HG02885 (cell line): ENCODE measurements at regions not wholly inside any gene's neighbourhood (a gene's known extent, or its start where the extent isn't known, plus 50 kb on each side); places are given as distances from the start of the nearest gene placed in this dataset.
A peak's percentile ranks its signal among the peaks of the same experiment; 100 is the strongest.
"Not testable (repeated sequence)": the region's sequence is repeated elsewhere in the genome, so short reads cannot be mapped to it uniquely, and the experiment has no call there.

ENCODE experiments used
- ATAC-seq: cut with Tn5 transposase; IDR thresholded peaks from one replicate; pipeline ENCODE4 v1.9.1; 2021; ENCODE audit warnings: mild to moderate bottlenecking; ENCODE audit not compliant: unreplicated experiment, poor library complexity

GRCh38 chr6:122280105-122281021 lies 119.1 kb upstream of the HSF2 start:
- ATAC-seq, result not testable (repeated sequence)

GRCh38 chr6:122283884-122284283 lies 115.6 kb upstream of the HSF2 start:
- no peak for ATAC-seq

- ATAC-seq, result no peak
Observed at GRCh38 chr6:122284848-122285247, 114.6 kb upstream of the HSF2 start.

- no peak for ATAC-seq
Observed at GRCh38 chr6:122285292-122285913, 114.0 kb upstream of the HSF2 start.

- ATAC-seq, result no peak
Observed at GRCh38 chr6:122286512-122286911, 112.9 kb upstream of the HSF2 start.

- ATAC-seq, result no peak
Observed at GRCh38 chr6:122289762-122290539, 109.5 kb upstream of the HSF2 start.

- no peak for ATAC-seq
Observed at GRCh38 chr6:122297010-122297409, 102.4 kb upstream of the HSF2 start.

- ATAC-seq, result no peak
Observed at GRCh38 chr6:122302067-122302466, 97.4 kb upstream of the HSF2 start.

GRCh38 chr6:122307577-122307976 lies 91.9 kb upstream of the HSF2 start:
- no peak for ATAC-seq

- ATAC-seq, result no peak
Observed at GRCh38 chr6:122308074-122308473, 91.4 kb upstream of the HSF2 start.

- no peak for ATAC-seq
Observed at GRCh38 chr6:122315842-122316241, 83.6 kb upstream of the HSF2 start.

- peak; percentile 62 for ATAC-seq
Observed at GRCh38 chr6:122322824-122323223, 76.6 kb upstream of the HSF2 start.

GRCh38 chr6:122323361-122323760 lies 76.1 kb upstream of the HSF2 start:
- ATAC-seq, result peak; percentile 30

- ATAC-seq, result no peak
Observed at GRCh38 chr6:122330315-122330714, 69.1 kb upstream of the HSF2 start.

GRCh38 chr6:122337645-122338044 lies 61.8 kb upstream of the HSF2 start:
- ATAC-seq, result no peak

GRCh38 chr6:122339661-122340060 lies 59.8 kb upstream of the HSF2 start:
- ATAC-seq, result no peak

GRCh38 chr6:122347280-122347679 lies 52.2 kb upstream of the HSF2 start:
- no peak for ATAC-seq

GRCh38 chr6:122347751-122348150 lies 51.7 kb upstream of the HSF2 start:
- no peak for ATAC-seq
